Stimulated activated memory B cell treated with anti-CD40 and anti-IgM and Interleukin-4, amounts not matched to agents 10 μg/mL and 1 μg/mL and 100 μg/mL, for 72 hours (primary cell): ENCODE measurements at regions not wholly inside any gene's neighbourhood (a gene's known extent, or its start where the extent isn't known, plus 50 kb on each side); places are given as distances from the start of the nearest gene placed in this dataset.

Experiments used
- ATAC-seq: fragments of 150-1000 bp; cut with Tn5 transposase; 2 replicates; pipeline ENCODE4 v1.10.0; 2021
- H3K27ac Mint-ChIP-seq: one replicate; pipeline ENCODE4 v1.8.0; 2022; ENCODE audit warnings: mild to moderate bottlenecking, mixed read lengths
- H3K27me3 Mint-ChIP-seq: one replicate; pipeline ENCODE4 v1.8.0; 2022; ENCODE audit warnings: mixed read lengths
- H3K36me3 Mint-ChIP-seq: one replicate; pipeline ENCODE4 v1.8.0; 2022; ENCODE audit warnings: mixed read lengths
- H3K4me1 Mint-ChIP-seq: one replicate; pipeline ENCODE4 v1.8.0; 2022; ENCODE audit warnings: mixed read lengths
- H3K4me3 Mint-ChIP-seq: one replicate; pipeline ENCODE4 v1.8.0; 2022; ENCODE audit warnings: mild to moderate bottlenecking, moderate library complexity, mixed read lengths
- H3K9me3 Mint-ChIP-seq: one replicate; pipeline ENCODE4 v1.8.0; 2022; ENCODE audit warnings: mixed read lengths

DNA sequence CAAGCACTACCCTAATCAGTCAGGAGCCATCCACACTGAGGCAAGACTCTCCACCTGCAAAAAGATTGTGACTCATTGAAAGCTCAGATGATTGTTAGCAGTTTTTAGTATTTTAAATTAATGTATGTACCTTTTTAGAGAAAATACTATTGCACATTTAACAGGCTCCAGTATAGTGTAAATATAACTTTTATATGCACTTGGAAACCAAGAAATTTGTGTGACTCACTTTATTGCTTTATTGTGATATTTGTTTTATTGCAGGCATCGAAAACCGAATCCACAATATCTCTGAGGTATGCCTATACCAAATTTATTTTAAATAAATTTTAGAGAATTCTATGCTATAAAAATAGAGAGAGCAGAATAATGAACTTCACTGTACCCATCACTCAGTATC lies 122.0 kb downstream of the TEX36 start:
- no peaks in the 10 kb centered on the region for H3K4me1 Mint-ChIP-seq
- peaks cover 13% of the 10 kb centered on the region for H3K27me3 Mint-ChIP-seq
- ATAC-seq, result no peak
- no peak overlapping the region for H3K27ac Mint-ChIP-seq
- no peak overlapping the region for H3K4me3 Mint-ChIP-seq
- no peaks in the 10 kb centered on the region for H3K36me3 Mint-ChIP-seq
- H3K9me3 Mint-ChIP-seq, result peaks cover 3% of the 10 kb centered on the region

DNA sequence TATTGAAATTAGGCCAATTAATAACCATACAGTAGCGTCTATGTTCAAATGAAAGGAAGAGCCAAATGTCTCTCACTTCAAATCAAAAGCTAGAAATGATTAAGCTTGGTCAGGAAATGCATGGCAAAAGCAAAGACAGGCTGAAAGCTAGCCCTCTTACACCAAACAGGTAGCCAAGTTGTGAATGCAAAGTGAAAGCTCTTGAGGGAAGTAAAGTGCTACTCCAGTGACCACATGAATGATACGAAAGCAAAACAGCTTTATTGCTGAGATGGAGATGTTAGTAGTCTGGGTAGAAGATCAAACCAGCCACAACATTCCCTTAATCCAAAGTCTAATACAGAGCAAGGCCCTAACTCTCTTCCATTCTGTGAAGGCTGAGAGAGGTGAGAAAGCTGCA lies 123.8 kb downstream of the TEX36 start:
- no peak overlapping the region for H3K4me3 Mint-ChIP-seq
- H3K27me3 Mint-ChIP-seq, result peaks cover 21% of the 10 kb centered on the region
- no peaks in the 10 kb centered on the region for H3K4me1 Mint-ChIP-seq
- no peaks in the 10 kb centered on the region for H3K36me3 Mint-ChIP-seq
- ATAC-seq, result no peak
- peaks cover 4% of the 10 kb centered on the region for H3K9me3 Mint-ChIP-seq
- H3K27ac Mint-ChIP-seq, result no peak overlapping the region

DNA sequence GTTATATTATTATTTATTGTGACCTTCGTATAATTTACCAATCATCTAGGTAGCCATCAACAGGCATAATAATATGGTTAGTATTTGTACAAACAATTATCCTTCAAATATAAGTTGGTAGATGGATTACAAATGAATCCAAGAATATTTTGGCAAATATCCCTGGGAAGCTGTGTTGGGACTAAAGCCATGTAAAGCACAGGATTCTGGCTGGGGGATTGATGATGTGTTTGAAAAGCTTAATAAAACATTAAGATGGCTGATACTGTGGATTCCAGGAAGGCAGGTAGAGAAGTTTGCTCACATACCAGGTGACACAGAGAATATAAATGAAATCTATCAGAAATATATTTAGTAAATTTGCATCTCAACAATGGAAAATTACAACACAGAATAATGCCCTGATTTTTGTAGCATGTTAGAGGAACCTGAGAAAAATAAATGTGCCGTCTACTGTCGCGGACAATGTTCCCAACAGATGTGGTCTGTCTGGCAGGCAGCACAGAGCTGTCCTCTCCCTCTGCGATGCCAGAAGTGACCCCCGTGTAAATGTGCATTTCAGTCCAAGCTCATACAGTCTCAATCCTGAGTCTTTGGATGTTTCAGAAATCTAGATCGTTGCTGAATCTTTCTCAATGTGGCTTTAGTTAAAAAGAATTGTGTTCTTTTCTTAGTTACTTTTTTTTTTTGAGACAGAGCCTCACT lies 125.0 kb downstream of the TEX36 start:
- H3K36me3 Mint-ChIP-seq, result no peaks in the 10 kb centered on the region
- H3K4me1 Mint-ChIP-seq, result no peaks in the 10 kb centered on the region
- H3K9me3 Mint-ChIP-seq, result peaks cover 4% of the 10 kb centered on the region
- no peak overlapping the region for H3K4me3 Mint-ChIP-seq
- no peak for ATAC-seq
- no peak overlapping the region for H3K27ac Mint-ChIP-seq
- peaks cover 21% of the 10 kb centered on the region for H3K27me3 Mint-ChIP-seq

DNA sequence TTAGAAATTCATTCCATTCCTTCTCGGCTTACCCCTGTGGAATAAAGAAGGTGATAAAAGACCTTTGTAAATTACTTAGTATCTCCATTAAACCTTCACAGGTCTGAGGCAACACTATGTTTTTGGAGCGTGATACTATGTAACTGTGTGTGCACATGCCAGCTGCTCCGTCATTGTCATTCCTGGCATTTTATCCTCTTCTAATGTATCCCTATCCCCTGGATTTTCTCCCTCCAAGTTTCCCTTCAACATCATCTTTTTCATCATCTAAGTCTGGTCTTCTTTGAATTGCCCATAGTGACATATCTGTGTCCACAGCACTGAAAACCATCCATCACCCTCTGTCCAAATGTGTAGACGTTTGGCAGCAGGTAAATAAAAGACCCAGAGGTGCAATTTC lies 125.7 kb downstream of the TEX36 start:
- Mint-ChIP-seq H3K4me3 (no peak overlapping the region), H3K27me3 (peaks cover 21% of the 10 kb centered on the region), H3K4me1 (no peaks in the 10 kb centered on the region), H3K36me3 (no peaks in the 10 kb centered on the region), H3K9me3 (peaks cover 4% of the 10 kb centered on the region), H3K27ac (no peak overlapping the region)
- ATAC-seq, result no peak

DNA sequence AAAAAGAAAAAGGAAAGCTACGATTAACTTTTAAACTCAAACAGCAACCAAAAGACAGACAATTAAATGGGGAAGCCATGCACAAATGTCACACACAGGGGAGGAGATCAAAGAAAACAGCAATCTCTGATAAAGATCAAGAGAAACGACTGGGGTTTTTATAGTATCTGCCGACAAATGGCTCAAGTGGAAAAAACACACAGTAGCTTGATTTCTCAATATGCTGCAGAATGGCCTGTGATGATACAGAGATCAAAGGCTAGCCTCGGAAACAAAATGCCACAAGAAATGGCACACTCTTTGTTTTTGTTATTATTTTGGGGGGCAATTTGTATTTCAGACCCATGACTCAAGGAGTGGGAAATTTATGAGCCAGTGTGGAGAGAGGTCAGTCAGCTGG lies 126.1 kb downstream of the TEX36 start:
- H3K36me3 Mint-ChIP-seq, result no peaks in the 10 kb centered on the region
- H3K27ac Mint-ChIP-seq, result no peak overlapping the region
- H3K4me3 Mint-ChIP-seq, result no peak overlapping the region
- no peaks in the 10 kb centered on the region for H3K4me1 Mint-ChIP-seq
- no peak for ATAC-seq
- H3K9me3 Mint-ChIP-seq, result peaks cover 4% of the 10 kb centered on the region
- peaks cover 21% of the 10 kb centered on the region for H3K27me3 Mint-ChIP-seq

DNA sequence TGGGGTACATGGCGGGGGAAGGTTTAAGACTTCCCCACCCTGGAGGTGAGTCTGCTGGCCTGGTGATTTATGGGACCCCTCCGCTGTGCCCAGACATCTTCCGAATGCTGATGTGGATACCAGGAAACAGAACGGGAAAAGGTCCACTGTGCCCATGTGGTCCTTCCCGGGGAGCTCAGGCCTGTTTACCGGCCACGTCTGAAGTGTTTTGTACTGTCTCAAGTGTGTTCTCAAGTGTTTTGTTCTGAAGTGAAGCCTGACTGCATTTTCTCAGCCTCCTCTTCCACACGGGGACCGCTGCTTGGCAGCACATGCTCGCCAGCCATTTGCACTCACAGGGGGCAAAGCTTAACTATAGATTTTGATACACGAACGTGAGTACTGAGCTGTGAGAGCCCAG lies 127.2 kb downstream of the TEX36 start:
- Mint-ChIP-seq H3K27ac (no peak overlapping the region), H3K4me1 (no peaks in the 10 kb centered on the region), H3K36me3 (no peaks in the 10 kb centered on the region), H3K4me3 (no peak overlapping the region), H3K27me3 (peaks cover 21% of the 10 kb centered on the region), H3K9me3 (peaks cover 4% of the 10 kb centered on the region)
- no peak for ATAC-seq

DNA sequence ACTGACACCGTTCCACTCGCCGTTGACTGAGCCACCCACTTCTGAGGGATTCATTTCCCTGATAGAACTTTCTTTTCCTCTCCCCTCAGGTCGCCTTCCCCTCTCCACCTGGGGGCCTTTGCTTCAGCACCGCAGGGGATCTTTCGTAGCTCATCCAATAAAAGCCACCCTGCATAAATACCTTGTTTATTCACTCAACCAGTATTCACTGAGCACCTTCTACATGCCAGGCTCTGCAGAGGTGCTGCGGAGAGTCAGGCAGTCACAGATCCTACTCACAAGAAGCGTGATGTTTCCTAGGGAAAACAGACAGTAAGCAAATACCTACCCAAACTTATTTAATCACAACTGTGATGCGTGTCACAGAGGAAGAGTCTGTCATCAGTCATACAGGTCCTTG lies 127.7 kb downstream of the TEX36 start:
- ATAC-seq, result no peak
- peaks cover 4% of the 10 kb centered on the region for H3K9me3 Mint-ChIP-seq
- H3K27me3 Mint-ChIP-seq, result peaks cover 21% of the 10 kb centered on the region
- H3K4me3 Mint-ChIP-seq, result no peak overlapping the region
- no peak overlapping the region for H3K27ac Mint-ChIP-seq
- no peaks in the 10 kb centered on the region for H3K36me3 Mint-ChIP-seq
- H3K4me1 Mint-ChIP-seq, result no peaks in the 10 kb centered on the region

DNA sequence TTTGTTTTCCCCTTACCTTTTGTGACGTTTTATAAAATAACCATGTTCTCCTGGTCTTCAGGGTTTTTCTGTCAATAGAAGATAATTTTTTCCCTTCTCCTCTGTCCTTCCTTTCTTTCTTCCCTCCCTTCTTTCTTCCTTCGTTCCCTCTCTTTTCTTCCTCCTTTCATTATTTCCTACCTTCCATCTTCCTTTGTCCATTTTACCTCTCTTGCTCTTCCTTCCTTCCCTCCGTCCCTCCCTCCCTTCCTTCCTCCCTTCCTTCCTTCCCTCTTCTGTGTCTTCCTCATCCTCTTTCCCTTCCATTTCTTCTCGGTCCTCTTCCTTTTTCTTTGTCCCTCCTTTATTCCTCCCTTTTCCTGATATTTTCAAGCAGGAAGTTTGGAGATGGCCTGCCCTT lies 128.2 kb downstream of the TEX36 start:
- no peak overlapping the region for H3K27ac Mint-ChIP-seq
- H3K36me3 Mint-ChIP-seq, result no peaks in the 10 kb centered on the region
- H3K4me3 Mint-ChIP-seq, result no peak overlapping the region

DNA sequence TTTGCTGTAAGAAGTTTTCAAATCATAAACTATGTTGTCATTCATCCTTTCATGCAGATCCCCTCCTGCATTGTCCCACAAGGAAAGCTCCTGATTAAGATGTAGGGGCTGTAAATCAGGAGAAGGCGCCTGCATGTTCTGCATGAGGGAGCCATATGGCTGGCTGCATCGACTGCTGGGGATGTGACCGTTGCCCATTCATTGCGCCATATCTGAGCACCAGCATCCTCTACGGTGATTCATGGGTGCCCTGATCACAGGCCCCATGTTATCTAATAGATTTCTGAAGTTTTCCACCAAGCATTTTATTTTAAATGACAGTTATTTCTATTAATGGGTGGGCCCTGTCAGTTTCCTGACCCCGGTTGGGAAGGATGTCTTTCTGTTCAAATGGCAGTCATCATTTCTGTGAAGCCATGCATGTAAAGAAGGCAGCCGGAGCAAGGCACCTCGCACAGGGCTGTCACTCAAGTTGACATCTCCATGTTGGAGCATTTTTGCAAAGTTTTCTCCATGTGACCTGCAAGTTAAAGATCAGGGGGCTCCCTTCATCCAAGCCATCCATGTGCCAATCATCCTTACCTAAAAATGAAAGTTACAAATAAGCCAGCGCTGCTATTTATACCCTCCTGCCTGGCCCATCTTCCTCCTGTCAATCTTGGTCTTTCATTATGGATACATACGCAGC lies 128.8 kb downstream of the TEX36 start:
- no peak for ATAC-seq
- Mint-ChIP-seq H3K36me3 (no peaks in the 10 kb centered on the region), H3K4me3 (no peak overlapping the region), H3K9me3 (peaks cover 4% of the 10 kb centered on the region), H3K4me1 (no peaks in the 10 kb centered on the region), H3K27me3 (peaks cover 21% of the 10 kb centered on the region), H3K27ac (no peak overlapping the region)

More for the DNA sequence above, 128.2 kb downstream of the TEX36 start:
- H3K9me3 Mint-ChIP-seq, result peaks cover 4% of the 10 kb centered on the region
- peaks cover 21% of the 10 kb centered on the region for H3K27me3 Mint-ChIP-seq
- no peaks in the 10 kb centered on the region for H3K4me1 Mint-ChIP-seq
- ATAC-seq, result no peak

DNA sequence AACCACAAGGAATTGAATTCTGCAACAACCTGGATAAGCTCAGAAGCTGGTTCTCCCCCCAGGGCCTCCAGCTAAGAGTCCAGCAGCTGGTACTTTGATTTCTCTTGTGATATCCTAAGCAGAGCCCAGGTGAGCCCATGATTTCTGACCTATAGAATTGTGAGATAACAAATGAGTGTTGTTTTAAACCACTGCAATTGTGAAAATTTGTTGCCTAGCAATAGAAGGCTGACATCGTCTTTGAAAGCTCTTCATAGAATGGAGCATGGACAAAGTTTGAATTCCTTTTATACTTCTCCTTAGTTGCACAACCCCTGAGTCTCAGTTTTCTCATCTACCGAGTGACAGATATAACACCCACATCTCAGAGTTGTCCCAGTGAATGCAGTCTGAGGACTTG lies 129.9 kb downstream of the TEX36 start:
- Mint-ChIP-seq H3K4me3 (no peak overlapping the region), H3K4me1 (no peaks in the 10 kb centered on the region), H3K27ac (no peak overlapping the region), H3K27me3 (peaks cover 21% of the 10 kb centered on the region), H3K36me3 (no peaks in the 10 kb centered on the region), H3K9me3 (peaks cover 4% of the 10 kb centered on the region)
- no peak for ATAC-seq

DNA sequence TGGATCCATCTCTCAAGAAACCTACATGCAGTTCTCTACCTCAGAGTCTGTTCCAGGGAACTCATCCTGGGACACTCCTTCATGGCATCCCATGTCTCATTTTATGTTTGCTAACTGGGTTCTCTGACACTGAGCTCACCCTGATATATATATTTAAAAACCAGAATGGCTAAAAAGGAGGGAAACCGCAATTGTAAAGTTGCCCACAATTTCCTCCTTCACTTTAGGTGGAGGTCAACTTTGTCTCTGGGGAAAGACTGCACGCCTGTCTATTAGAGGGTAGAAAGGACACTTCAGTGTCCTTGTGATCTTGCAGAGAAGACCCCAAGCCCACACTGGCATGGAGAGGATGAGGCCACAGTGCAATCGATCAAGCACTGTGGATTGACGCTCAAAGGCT lies 131.7 kb downstream of the TEX36 start:
- Mint-ChIP-seq H3K36me3 (no peaks in the 10 kb centered on the region), H3K4me3 (no peak overlapping the region), H3K4me1 (no peaks in the 10 kb centered on the region), H3K27ac (no peak overlapping the region), H3K27me3 (peaks cover 12% of the 10 kb centered on the region), H3K9me3 (peaks cover 4% of the 10 kb centered on the region)
- ATAC-seq, result no peak

DNA sequence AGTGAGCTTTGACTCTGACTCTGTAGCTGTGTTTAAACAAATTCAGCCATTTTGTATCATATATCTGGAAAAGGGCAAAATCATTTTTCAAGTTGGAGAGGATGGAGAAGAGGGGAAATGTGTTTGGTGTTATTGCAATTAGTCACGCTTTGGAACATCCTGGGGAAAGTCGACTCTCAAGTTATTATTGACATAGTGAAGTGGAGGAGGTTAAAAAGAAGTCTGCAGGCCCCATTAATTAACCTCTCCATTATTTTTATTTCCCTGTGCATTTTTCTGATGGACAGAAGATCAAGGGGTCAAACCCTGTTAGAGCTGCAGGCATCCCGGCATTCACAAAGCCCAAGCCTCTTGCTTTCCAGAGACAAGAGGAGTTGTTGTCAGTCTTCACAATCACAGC lies 132.6 kb downstream of the TEX36 start:
- H3K27me3 Mint-ChIP-seq, result peaks cover 3% of the 10 kb centered on the region
- no peak overlapping the region for H3K4me3 Mint-ChIP-seq
- H3K36me3 Mint-ChIP-seq, result no peaks in the 10 kb centered on the region
- peaks cover 4% of the 10 kb centered on the region for H3K9me3 Mint-ChIP-seq
- H3K4me1 Mint-ChIP-seq, result no peaks in the 10 kb centered on the region
- no peak overlapping the region for H3K27ac Mint-ChIP-seq
- ATAC-seq, result no peak

DNA sequence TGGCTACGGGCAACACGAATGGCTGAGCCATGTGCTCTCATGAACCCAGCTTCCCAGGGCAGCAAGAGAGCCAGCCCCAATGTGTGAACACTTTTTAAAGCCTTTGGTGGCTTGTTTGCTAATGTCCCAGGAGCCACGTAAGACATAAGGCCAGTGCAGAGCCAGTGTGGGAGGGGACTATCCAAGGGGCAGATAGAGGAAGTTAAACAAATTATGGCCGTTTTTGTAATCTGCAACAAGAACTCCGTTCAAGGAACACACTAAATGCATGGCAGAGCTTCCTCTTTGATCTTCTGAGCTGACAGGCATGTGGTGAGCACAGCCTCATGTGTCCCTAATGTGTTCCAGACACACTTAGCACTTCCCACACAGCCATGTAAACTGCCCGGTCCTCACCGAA lies 133.3 kb downstream of the TEX36 start:
- H3K27ac Mint-ChIP-seq, result no peak overlapping the region

DNA sequence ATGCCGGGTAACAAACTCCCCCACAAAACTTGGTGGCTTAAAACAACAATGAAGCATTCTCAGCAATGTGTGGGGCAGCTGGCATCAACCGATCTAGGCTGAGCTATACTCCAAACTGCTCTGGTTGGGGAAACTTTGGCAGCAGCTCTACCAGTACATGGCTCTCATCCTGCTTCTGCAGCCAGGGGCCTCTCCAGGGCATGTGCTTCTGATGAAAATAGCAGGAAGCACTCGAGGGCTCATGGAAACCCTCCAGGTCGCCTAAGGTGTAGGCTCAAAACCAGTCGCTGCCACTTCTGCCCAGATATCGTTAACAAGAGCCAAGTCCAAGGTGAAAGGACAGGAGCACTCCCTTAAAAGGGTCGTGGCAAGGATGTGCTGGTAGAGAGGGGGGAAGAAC lies 134.1 kb downstream of the TEX36 start:
- Mint-ChIP-seq H3K4me3 (no peak overlapping the region), H3K9me3 (no peaks in the 10 kb centered on the region)

More for the DNA sequence above, 133.3 kb downstream of the TEX36 start:
- Mint-ChIP-seq H3K27me3 (no peaks in the 10 kb centered on the region), H3K4me1 (no peaks in the 10 kb centered on the region), H3K36me3 (no peaks in the 10 kb centered on the region), H3K4me3 (no peak overlapping the region), H3K9me3 (peaks cover 2% of the 10 kb centered on the region)
- no peak for ATAC-seq

DNA sequence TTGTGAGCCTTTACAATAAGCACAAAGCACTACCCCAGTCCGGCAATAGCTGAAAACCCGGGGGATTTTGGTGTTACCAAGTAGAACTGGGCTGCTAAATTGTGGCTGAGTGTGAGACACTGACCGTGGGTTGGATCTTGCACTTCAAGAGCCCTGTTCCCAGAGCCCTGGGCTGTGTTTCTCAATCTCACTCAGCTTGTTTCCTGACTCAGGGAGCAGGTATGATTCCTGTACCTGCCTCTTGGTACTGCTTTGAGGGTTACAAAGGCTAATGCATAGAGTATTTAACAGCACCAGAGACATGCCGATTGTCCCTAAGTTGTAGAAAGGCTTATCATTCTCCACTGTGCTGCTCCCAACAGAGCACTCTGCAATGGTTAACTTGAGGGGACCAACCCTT lies 134.6 kb downstream of the TEX36 start:
- no peaks in the 10 kb centered on the region for H3K4me1 Mint-ChIP-seq
- no peak overlapping the region for H3K27ac Mint-ChIP-seq
- ATAC-seq, result no peak
- H3K4me3 Mint-ChIP-seq, result no peak overlapping the region
- no peaks in the 10 kb centered on the region for H3K9me3 Mint-ChIP-seq
- no peaks in the 10 kb centered on the region for H3K36me3 Mint-ChIP-seq
- no peaks in the 10 kb centered on the region for H3K27me3 Mint-ChIP-seq

More for the DNA sequence above, 134.1 kb downstream of the TEX36 start:
- Mint-ChIP-seq H3K27me3 (no peaks in the 10 kb centered on the region), H3K27ac (no peak overlapping the region), H3K4me1 (no peaks in the 10 kb centered on the region), H3K36me3 (no peaks in the 10 kb centered on the region)
- ATAC-seq, result no peak

DNA sequence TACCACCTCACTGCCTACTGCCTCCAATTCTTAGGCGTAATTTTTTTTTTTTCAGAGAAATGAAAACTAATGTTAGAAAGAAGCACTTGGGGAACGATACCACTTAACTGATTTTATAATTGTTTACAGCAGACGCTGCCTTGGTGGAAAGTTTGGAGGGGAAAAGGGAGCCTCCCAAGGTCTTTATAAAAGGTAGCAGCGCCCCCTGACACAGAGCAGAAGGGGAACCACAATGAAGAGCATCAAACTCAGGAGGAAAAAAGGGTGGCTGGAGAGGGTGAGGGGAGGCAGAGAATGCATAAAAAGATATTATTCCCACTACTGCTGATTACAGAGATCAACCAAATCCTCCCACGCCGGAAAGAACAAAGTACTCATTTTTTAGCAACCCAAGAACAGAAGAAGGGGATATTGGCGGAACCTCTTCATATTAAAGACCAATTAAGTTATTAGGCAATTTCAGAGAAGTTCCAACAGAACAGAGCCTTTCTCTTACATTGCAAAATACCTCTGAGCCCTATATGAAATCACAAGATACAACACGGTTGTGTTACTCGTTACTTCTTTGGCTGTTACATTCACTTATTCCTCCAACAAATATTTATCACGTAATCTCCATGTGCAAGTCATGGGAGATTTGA lies 135.8 kb downstream of the TEX36 start:
- Mint-ChIP-seq H3K27me3 (no peaks in the 10 kb centered on the region), H3K27ac (no peak overlapping the region), H3K4me1 (no peaks in the 10 kb centered on the region), H3K4me3 (no peak overlapping the region), H3K36me3 (no peaks in the 10 kb centered on the region), H3K9me3 (no peaks in the 10 kb centered on the region)
- ATAC-seq, result no peak
